ENCODE measurements at regions not wholly inside any gene's neighbourhood (a gene's known extent, or its start where the extent isn't known, plus 50 kb on each side); places are given as distances from the start of the nearest gene placed in this dataset.
A peak's percentile ranks its signal among the peaks of the same experiment; 100 is the strongest.

GRCh38 chr1:115893545-115893944, 52.6 kb upstream of the NHLH2 start:
- no peak for DNase-seq
- TF ChIP-seq CTCF (IDR thresholded peaks at IDR 0.05), result no peak
- no peak for TF ChIP-seq POLR2A (IDR thresholded peaks at IDR 0.05)
- H3K36me3 ChIP-seq, result no peaks in the 10 kb centered on the region
- H3K4me3 ChIP-seq (replicated peaks in 1 of 3), result no peak overlapping the region
- no peaks in the 10 kb centered on the region for H3K4me1 ChIP-seq
- no peaks in the 10 kb centered on the region for H3K9me3 ChIP-seq
- intact Hi-C loops (cut with DNase I), result no loop called here
- H3K27ac ChIP-seq, result no peak overlapping the region
- no peaks in the 10 kb centered on the region for H3K27me3 ChIP-seq
- WGBS, 2 donors, result 86 to 88% methylated on average over 8 of the region's 8 CpGs

DNA sequence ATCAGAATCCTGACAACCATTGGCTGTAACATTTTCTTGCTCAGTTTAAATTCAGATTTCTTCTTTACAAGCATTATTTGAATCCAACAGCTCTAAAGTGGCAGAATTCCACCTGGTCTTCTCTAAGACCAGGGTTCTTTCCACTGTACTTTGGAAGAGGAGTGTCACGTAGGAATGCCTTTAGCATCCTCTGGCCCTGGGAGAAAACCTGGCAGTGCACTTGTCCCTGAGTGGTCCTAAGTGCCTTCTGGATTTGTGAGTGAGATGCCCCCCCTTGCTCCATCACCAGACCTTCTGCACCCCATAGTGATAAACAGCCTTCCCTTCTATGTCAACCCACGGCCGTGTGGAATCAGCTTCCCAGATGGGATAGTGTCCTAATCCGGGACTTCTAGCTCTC, 57.1 kb upstream of the NHLH2 start:
- Histone ChIP-seq H3K9me3 (no peaks in the 10 kb centered on the region), H3K4me1 (no peaks in the 10 kb centered on the region), H3K27me3 (no peaks in the 10 kb centered on the region), H3K36me3 (no peaks in the 10 kb centered on the region), H3K27ac (no peak overlapping the region), H3K4me3 (replicated peaks in 1 of 3) (no peak overlapping the region)
- 89 to 91% methylated on average over 4 of the region's 4 CpGs for WGBS, 2 donors
- no peak for DNase-seq
- intact Hi-C loops (cut with DNase I), result no loop called here
- TF ChIP-seq CTCF (IDR thresholded peaks at IDR 0.05) (no peak), POLR2A (IDR thresholded peaks at IDR 0.05) (no peak)

- TF ChIP-seq CTCF (IDR thresholded peaks at IDR 0.05), result no peak
- TF ChIP-seq POLR2A (IDR thresholded peaks at IDR 0.05), result no peak
- Histone ChIP-seq H3K9me3 (no peaks in the 10 kb centered on the region), H3K4me3 (replicated peaks in 1 of 3) (no peak overlapping the region), H3K4me1 (no peaks in the 10 kb centered on the region), H3K36me3 (no peaks in the 10 kb centered on the region), H3K27ac (no peak overlapping the region), H3K27me3 (no peaks in the 10 kb centered on the region)
- no peak for DNase-seq
- intact Hi-C loops (cut with DNase I), result no loop called here
Observed at GRCh38 chr1:115900856-115901255, 59.9 kb upstream of the NHLH2 start.

DNA sequence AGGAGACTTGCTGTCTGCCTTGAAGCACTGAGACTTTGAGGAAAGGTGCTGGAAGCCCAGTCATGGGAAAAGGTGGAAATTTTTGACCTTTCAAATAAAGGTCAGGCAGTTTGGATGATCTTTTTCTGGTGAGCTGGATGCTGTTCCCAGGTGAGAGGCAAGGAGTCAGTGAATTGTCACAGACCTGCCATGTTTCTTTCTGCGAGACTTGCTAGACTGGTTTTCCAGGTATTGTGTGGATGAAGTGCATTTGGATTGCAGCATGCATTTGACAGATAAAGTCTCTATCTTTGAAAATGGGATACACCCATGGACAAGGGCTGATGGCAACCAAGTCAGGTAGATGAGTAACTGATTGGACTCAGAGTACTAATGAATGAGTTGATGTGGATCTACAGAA, 65.7 kb upstream of the NHLH2 start:
- Histone ChIP-seq H3K4me3 (replicated peaks in 1 of 3) (no peak overlapping the region), H3K27me3 (no peaks in the 10 kb centered on the region), H3K4me1 (no peaks in the 10 kb centered on the region), H3K27ac (no peak overlapping the region), H3K36me3 (no peaks in the 10 kb centered on the region), H3K9me3 (no peaks in the 10 kb centered on the region)
- TF ChIP-seq POLR2A (IDR thresholded peaks at IDR 0.05), result no peak
- no peak for TF ChIP-seq CTCF (IDR thresholded peaks at IDR 0.05)
- WGBS, 2 donors, result 45 to 50% methylated on average over 1 of the region's 1 CpG
- intact Hi-C loops (cut with DNase I), result no loop called here
- DNase-seq, result peak; percentile 8

- Histone ChIP-seq H3K36me3 (no peaks in the 10 kb centered on the region), H3K27ac (no peak overlapping the region), H3K9me3 (no peaks in the 10 kb centered on the region), H3K4me1 (no peaks in the 10 kb centered on the region), H3K27me3 (no peaks in the 10 kb centered on the region), H3K4me3 (replicated peaks in 1 of 3) (no peak overlapping the region)
- TF ChIP-seq POLR2A (IDR thresholded peaks at IDR 0.05) (no peak), CTCF (IDR thresholded peaks at IDR 0.05) (no peak)
- 88 to 92% methylated on average over 2 of the region's 2 CpGs for WGBS, 2 donors
- intact Hi-C loops (cut with DNase I), result no loop called here
- no peak for DNase-seq
Observed at GRCh38 chr1:115907092-115907491, 66.2 kb upstream of the NHLH2 start.
